ENCODE measurements at regions not wholly inside any gene's neighbourhood (a gene's known extent, or its start where the extent isn't known, plus 50 kb on each side); places are given as distances from the start of the nearest gene placed in this dataset.

DNA sequence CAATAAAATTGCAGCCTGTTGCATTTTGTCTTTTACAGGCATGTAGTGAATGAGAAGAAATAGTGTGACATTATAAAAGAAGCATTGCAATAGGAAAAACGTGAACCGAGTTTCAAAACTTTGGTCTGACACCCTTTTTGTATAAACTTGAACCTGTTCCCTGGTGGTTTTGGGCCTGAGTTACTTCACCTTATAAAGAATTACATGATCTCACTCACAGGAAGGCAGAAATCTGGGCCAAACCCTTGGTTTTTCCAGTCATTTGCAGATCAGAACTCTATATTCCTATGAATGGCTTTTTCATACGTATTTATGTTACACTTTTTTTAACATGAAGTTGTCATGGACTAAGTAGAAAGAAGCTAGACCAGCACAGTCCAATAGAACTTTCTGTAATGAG is 138.5 kb upstream of the FLRT2 start:
- no peak for DNase-seq (ENCODE audit: low read depth)

DNA sequence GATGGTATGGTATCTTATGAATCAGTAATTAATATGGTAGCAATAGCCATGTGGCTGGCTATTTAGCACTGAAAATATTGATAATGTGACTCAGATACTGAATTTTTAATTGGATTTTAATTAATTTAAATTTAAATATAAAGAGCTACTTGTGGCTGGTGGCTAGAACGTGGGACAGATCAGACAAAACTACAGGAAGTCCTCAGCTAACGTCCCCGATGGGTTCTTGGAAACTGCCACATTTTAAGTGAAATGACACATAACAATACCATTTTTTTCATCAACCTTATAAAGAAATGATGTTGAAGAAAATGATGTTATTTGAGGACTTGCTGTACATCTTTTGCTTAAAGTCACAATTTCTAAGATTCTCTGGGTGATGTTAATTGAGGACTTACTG is 138.1 kb upstream of the FLRT2 start:
- no peak for DNase-seq (ENCODE audit: low read depth)

DNA sequence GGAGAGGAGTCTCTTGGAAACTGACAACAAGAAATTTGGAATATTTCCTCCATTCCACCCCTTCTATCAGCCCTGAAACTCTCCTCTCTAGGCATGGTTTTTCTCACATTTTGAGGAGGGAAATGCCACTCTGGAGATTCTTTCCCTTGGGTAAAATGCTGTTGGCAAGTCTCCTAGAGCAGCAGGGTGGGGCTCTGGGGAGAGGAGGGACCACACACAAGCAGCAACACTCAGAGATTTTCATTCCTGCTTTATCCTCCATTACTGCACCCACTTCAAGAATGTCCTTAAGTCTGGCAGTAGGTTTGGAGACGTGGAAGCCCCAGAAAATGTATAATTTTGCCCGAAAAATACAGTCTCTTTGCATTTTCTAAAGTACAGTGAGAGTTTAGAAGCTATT is 130.8 kb upstream of the FLRT2 start:
- DNase-seq (ENCODE audit: low read depth) = no peak

DNA sequence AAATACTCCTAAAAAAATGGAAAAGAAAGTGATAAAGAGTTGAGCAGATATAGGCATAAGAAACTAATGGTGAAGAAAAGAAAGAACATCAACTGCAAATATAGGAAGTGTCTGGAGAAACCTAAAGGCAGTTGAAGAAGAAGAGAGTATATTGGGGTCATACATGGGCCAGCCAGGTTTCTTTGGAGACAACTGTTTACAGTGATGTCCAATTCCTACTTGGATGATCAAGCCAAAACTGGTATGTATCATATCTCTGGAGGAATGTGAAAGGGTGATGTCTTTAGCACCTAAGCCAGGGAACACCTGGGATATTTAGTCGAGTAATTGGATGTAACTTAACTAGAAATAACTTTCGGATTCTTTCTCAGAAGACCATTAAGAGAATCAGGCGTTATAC is 129.3 kb upstream of the FLRT2 start:
- no peak for DNase-seq (ENCODE audit: low read depth)

DNA sequence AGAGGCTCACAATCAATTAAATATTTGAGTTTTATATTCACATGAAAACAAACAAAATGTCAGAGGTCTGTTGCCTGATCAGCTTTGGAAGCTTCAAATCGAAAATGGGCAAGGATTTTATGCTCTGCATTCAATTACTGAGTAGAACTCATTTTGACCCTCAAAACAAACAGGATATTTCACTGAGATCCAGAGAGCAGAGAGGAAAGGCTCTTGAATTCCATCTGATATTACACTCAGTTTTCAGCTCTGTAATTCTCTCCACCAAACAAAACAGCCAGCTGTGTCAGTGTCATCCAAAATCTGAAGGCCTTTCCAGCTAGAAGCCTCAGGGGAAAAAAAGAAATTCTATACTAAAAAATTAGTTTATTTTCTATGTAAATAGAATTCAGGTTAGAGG is 128.6 kb upstream of the FLRT2 start:
- no peak for DNase-seq (ENCODE audit: low read depth)

DNA sequence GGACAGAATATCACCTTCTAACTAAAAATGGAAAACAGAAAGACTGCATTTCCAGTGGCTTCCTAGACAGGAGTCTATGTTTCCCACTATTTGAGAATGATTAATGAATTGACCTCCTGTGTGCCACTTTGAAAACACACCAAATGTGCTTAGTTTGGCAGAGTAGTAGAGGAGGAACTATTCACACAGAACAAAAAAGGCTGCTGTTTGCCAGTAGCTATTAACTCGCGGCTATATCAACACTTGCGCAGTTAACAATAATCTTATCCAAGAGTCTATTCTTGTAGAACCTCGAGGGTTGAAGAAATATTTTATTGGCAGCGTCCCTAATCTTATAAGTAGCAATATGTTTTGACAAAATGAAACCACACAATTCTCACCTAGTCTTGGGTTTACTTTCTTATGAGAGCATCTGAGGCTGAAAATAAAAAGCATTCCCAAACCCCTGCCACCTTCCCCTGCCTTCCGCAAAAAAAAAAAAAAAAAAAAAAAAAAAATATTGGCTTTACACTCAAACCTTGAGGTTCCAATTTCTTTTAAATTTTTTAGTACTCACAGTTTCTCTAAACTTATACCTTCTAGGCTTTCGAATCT is 127.3 kb upstream of the FLRT2 start:
- no peak for DNase-seq (ENCODE audit: low read depth)

DNA sequence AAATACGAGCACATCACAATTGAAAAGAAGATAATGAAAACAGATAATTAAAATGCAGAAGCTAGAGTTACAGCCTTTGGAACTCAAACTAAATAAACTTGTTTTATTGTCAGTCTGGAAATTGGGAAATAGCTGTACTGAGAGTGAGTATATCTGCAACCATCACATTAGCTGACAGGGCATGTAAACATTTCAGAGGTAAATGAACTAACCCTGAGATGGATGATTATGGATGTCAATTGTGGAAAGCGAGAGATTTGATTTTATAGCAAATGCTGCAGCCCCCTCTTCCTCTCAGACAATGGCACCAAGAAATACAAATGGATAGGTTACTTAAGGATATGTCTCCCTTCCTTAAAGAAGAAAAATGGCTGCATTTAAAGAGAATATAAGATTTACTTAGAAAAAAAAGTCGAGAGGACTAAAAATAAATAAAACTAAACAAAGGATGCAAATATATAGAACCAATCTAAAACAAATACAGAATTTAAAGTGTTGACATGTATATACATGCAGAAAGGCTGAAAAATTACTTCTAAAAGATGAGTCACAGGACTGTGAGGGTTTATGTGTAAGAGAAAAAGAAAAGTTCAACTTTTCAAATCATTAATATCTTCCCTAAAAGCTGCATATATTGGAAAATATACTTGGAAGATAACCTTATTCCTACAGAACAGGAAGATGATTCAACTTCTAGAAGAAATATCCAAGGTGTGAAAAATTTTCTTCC is 120.3 kb upstream of the FLRT2 start:
- no peak for DNase-seq (ENCODE audit: low read depth)

DNA sequence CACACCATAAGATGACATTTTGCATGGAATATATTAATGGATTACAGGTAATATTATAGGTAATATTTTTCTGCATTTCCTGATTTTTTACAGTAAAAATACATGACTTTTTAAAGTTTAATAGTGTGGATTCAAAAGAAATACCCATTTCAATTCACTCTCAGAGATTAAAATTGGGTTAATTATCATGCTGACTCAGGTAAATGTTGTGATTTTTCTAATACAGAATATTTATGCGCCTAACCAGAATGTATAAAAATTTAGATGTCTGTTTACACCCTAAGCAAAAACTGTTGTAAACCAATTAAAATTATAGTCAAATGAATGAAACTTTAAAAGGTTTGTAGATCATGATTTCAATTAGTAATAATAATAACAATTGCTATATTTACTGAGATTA is 117.2 kb upstream of the FLRT2 start:
- DNase-seq (ENCODE audit: low read depth) = no peak

DNA sequence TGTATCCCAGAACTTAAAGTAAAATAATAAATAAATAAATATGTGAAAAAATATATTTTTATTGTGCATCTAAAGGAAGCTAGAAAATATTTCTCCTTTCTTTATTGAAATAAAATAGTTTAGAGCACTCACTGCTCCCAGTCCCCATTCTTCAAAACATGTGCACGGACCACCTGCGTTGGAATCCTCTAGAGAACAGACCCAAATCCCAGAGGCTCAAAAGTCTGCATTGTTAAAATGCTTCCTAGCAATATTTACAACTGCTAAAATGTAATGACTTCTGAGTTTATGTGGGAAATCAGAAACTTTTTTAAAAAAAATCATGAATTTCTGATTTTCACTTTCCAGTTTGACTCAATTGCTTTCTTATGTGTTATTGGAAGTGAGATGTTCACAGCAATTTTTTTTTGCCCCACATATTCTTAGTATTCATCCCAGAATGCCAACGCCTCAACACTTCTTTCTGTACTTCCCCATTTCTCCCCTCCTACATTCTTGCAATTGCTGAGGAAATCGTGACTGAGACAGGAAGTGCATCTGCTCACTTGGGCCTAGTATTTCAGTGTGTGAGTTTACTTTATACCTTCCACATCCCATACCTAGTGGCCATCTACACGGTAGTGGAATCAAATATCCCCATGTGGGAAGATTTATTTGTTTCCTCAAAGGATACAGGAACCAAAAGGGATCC is 116.0 kb upstream of the FLRT2 start:
- DNase-seq (ENCODE audit: low read depth) = no peak

DNA sequence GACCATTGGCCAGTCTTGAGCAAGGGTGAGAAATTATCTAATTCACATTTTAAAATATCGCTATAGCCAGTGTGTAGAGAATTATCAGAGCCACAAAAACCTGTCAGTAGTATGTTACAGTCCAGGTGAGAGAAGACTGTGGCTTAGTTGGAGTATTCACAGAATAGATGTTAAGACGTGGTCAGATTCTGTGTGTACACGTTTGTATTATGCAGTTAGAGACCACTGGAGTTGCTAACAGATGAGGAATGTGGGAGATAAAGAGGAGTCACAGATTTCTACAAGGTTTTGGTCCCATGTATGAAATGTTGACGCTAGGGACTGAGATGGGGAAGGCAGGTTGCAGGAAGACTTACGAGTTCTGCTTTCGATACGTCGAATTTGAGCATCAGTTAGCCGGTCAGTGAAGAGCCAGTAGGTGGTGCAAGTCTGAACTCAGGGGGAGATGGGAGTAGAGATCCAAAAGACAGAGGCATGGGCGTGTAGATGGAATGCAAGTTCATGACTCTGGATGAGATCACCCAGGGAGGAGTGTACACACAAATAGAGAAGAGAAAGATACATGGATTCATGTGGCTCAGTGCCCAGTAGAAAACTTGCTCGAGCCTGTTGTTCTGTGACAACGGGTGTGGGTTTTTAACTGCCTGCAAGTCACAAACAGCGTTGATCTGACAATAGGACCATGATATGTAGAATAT is 114.8 kb upstream of the FLRT2 start:
- DNase-seq (ENCODE audit: low read depth) = no peak

DNA sequence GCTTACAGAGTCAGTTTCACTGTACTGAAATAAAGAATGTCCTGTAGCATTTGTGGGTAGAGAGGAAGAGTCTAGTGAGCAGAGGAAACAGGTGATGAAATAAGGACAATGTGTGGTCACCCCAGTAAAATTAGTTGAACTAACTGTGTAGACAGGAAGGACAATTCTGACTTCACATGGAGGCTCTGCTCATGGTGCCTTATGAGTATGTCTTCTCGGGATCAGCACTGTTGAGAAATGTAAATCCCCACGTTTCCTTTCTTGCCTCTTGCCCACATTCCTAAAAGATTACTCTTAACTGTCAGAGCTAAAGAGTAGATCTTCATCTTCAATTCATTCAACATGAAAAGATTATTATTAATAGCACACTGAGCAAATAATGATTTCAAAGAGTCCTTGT is 113.2 kb upstream of the FLRT2 start:
- no peak for DNase-seq (ENCODE audit: low read depth)

DNA sequence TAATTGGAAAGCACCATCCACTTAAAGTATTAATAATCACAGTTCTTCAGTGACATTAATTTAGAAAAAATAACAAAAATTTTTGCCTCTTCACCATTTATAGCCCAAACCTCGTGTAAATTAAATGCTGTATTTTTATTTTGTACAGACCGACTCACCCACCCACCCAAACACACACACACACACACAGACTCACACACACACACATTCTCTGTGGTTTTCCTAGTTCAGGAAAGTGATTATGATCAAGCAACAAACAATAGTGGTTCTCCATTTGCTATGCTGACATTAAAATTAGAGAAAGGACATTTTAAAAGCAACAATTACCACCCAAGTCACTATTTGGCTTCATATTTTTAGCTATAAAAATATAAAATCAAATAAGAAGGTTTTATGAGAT is 112.5 kb upstream of the FLRT2 start:
- no peak for DNase-seq (ENCODE audit: low read depth)

DNA sequence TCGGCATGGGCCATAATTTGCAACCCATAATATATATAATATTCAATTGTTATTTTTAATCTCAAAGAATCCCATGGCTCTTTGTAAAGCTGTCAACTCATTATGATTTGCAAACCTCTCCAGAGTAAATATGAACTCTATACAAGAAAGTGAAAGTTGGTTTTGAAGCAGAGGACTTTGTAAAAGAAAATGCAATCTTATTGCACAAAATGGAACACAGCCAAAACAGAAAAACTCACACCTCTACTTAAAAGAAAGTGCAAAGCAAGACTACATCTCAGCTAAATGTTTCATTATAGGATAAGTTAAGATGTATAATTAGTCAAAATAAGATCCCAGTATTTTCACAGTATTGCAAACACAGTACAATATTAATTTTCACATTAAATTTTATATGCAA is 111.2 kb upstream of the FLRT2 start:
- no peak for DNase-seq (ENCODE audit: low read depth)

DNA sequence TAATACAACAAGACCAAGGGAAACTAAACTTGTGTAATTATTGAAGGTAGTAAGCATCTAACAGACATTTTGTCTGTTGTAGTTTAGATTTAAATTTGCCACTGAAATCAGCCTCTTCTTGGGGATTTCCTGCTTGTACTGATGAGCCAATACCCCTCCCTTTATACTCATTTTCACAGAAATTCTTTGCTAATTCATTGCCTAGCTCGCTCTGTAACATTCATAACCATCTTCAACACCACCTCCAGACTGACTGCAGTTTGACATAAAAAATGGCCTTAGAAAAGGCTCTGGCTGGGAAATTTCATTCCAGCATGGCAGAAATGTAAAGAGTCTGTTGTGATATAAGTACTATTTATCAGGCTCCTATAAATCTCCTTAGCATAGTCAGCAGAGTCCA is 109.7 kb upstream of the FLRT2 start:
- no peak for DNase-seq (ENCODE audit: low read depth)

DNA sequence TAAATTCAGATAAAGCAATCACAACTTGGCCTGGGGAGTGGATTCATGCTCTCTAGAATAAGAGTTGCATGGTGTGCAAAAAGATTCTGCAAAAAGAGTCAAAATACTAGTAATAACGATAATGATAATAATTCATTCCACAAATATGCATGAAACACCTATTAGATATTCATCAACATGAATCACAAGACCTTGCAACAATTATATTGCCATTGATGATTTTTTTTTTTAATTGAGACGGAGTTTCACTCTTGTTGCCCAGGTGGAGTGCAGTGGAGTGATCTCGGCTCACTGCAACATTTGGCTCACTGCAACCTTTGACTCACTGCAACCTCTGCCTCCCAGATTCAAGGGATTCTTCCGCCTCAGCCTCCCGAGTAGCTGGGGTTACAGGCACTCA is 109.2 kb upstream of the FLRT2 start:
- DNase-seq (ENCODE audit: low read depth) = no peak

DNA sequence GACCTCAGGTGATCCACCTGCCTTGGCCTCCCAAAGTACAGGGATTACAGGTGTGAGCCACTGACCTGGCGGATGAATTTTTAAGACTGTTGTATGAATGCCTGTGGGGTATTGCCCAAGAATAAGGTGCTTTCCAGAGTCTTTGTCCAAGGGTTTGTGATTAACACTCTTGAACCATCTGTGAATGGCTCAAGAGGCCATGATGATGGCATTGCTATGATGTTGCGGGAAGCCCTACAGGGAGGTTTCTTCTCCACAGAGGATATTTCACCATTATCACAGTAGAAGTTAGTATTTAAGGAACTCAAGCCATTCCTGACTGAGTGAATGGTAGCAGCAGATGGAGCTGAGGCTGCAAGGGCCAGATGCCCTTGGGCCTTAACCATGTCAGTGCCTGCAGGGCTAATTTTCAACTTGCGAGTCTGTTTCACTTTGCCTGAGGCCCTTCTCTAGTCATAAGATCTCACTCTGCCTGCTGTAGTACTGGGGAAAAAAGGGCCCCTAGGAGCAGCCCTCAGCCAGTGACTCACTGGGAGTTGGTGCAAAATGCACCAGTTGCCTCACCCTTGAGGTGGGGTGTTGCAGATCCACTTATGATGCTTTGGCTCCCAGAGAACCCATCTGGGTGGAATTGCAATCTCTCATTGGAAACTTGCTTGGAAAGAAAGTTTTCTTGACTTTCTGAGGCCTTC is 108.6 kb upstream of the FLRT2 start:
- DNase-seq (ENCODE audit: low read depth) = no peak

DNA sequence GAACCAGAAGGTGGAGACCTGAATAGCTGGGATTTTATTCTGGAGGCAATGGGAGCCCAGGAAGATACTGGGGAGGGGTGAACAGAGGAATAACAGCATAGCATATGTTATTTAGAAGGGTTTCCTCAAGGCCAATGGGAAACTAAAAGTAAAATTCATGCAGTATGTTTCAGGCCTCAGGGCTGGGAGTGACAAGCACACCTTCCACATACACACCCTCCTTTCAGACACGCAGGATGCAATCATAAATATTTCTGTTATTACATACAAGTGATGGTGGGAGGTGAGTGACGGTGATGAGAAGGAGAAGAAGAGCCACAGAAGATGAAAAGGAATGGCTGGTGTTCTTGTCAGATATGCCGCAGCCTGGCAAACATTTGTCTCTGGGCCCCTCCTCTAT is 106.1 kb upstream of the FLRT2 start:
- DNase-seq (ENCODE audit: low read depth) = no peak

DNA sequence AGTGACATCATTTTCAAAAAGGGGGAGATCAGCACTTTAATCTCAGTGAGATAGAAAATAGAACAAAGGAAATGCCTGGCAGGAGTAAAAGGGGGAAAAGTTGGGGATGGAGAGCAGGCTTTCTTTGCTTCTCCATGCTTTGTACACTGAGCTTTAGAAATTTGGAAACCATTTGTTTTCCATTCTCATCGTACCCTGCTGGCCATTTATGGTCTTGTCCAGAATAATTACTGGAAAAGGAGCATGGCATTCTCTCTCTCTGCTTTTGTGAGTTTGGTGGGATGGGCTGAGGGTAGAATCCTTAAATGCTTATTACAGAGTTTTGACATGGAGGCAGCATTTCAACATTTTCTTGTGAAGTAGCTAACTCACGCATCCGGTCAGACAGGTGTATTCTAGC is 104.4 kb upstream of the FLRT2 start:
- no peak for DNase-seq (ENCODE audit: low read depth)

DNA sequence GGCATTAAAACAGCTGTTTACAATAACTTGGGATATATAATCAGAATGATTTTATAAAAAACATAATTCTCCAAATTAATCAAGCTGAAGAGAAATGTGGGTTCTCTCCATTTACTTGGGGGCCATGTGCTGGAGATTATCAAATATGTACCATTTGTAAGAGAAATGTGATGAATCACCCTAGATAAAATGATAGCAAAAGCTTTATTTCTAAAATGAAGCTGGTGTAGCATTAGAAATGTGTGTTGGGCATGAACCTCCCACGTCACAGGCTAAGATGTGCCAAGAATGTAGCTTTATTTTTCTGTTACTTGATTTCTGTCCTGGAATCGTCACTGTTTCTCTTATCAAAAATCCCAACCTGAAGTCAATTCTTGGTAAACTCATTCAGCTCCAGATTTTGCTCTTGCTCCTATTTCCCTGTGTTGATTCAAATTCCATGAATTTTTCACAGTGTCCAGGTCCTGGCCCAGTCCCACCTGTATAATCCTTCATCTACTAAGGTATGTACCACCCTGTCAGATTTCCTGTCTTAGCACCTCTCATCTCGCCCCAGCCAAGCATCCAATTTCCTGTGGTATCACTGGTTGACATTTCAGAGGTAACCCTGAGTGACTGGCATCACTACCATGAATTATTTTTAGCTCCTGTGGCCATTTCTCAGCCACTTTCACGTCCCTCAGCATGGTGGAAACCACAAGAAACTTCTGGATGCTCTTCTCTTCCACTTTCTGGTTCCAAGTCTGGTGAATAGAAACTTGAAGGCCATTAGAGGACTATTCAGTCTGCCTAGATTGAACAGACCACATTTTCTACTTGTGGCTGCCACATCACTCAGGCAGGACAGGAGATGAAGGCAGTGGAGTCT is 103.6 kb upstream of the FLRT2 start:
- no peak for DNase-seq (ENCODE audit: low read depth)

DNA sequence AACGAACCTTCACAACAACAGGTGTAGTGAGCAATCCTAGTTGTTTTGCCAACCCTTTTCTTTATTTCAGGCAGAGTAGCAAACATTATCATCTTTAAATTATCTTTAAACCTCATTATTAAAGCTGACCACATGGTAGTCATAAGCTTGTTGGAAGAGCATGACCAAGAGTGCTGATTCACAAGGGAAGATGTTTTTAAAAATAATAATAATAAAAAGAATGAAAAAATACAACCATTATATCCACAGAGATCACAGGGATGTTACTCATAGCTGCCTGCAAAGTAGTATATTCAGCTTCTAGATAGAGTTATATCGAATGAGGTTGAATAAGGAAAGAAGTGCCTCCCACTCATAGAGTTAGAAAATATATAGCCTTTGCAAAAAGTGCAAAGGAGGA is 101.0 kb upstream of the FLRT2 start:
- no peak for DNase-seq (ENCODE audit: low read depth)

DNA sequence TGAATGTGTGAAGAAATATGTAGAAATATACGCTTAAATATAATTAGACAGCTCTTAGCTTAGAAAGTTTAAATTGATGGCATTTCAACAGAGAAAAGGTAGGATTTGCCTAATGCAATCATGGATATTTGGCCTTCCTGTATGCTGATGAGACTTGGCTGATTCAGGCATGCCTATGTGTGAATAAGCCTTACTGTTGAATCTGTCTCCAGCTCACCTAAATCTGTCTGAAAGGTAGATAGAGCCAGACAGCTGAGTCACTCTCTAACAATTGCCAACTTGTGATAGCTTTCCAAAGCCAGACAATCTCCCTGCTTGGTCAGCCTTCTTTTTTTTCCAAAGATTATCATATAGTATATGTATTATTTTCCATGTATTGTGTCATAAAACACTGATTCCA is 92.8 kb upstream of the FLRT2 start:
- DNase-seq (ENCODE audit: low read depth) = no peak

DNA sequence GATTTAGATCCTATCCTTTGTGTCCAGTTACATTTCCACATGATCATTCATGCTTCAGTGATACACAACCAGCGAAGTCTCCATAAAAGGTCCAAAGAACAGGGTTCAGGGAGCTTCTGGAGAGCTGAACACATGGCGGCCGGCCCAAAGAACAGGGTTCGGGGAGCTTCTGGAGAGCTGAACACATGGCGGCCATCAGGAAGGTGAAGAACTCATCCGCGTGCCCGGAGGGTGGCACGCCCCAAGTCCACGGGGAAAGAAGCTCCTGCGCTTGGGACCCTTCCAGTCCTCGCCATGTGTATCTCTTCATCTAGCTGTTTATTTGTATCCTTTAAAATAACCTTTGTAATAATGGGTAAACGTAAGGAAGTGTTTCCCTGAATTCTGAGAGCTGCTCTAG is 91.9 kb upstream of the FLRT2 start:
- DNase-seq (ENCODE audit: low read depth) = no peak
